Fibroblast of mammary gland (primary cell): ENCODE measurements at regions not wholly inside any gene's neighbourhood (a gene's known extent, or its start where the extent isn't known, plus 50 kb on each side); places are given as distances from the start of the nearest gene placed in this dataset.

Source experiments
- DNase-seq: peaks from one replicate; pipeline ENCODE4 v3.0.0-alpha.2; 2010; ENCODE audit warnings: low read depth
- H3K4me3 ChIP-seq: 2 replicates; pipeline ENCODE4 v1.5.1; 2011; ENCODE audit warnings: low read depth, mild to moderate bottlenecking, low read length, moderate library complexity; ENCODE audit not compliant: control insufficient read depth
- TF ChIP-seq, protein P1 (sequence below): conservative IDR thresholded peaks from 2 replicates; pipeline ENCODE4 v1.5.1; 2011; ENCODE audit warnings: low read depth, low read length, inconsistent platforms; ENCODE audit not compliant: control insufficient read depth, insufficient read depth

DNA sequence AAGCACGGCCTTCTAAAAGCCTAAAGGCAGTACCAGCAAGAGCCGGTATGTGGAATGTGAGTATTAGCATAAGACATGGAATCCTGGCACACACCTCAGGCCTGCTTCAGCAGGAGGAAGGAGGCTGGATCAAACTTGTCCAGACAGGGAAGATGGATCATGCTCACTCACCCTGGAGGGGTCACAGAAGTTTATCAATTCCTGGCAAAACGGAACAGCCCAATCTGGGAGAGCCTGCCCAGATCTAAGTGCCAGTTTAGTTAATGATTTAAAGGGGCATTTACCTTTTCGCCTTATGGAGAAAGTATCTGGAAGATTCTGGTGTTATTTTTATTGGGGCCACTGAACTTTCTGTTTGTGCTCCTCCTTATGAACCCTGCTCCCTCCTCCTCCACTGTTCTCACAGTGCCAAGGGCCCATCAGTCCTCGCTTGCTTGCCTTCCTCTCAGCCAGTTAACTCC, 58.3 kb upstream of the NFE2L2 start:
- TF ChIP-seq, protein P1, sequence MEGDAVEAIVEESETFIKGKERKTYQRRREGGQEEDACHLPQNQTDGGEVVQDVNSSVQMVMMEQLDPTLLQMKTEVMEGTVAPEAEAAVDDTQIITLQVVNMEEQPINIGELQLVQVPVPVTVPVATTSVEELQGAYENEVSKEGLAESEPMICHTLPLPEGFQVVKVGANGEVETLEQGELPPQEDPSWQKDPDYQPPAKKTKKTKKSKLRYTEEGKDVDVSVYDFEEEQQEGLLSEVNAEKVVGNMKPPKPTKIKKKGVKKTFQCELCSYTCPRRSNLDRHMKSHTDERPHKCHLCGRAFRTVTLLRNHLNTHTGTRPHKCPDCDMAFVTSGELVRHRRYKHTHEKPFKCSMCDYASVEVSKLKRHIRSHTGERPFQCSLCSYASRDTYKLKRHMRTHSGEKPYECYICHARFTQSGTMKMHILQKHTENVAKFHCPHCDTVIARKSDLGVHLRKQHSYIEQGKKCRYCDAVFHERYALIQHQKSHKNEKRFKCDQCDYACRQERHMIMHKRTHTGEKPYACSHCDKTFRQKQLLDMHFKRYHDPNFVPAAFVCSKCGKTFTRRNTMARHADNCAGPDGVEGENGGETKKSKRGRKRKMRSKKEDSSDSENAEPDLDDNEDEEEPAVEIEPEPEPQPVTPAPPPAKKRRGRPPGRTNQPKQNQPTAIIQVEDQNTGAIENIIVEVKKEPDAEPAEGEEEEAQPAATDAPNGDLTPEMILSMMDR = no peak
- H3K4me3 ChIP-seq = no peak overlapping the region
- no peak for DNase-seq

DNA sequence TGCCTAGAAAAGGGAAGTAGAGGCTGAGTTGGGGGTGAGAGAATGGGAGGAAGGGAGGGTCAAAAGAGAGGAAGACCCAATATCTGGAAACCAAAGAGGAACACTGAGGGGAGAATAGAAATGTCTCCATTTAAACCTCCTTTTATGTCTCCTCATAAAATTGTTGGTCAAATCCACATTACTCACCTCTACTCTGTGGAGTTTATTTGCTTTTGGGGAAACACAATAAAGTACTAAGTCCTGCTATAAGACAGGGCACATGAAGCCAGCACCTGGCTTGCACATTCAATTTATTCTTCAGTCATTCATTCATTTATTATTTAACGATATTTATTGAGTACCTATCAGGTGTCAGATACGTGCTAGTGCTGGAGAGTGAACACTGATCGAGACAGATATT, 60.3 kb upstream of the NFE2L2 start:
- H3K4me3 ChIP-seq = no peak overlapping the region
- TF ChIP-seq, protein P1 = no peak
- no peak for DNase-seq

DNA sequence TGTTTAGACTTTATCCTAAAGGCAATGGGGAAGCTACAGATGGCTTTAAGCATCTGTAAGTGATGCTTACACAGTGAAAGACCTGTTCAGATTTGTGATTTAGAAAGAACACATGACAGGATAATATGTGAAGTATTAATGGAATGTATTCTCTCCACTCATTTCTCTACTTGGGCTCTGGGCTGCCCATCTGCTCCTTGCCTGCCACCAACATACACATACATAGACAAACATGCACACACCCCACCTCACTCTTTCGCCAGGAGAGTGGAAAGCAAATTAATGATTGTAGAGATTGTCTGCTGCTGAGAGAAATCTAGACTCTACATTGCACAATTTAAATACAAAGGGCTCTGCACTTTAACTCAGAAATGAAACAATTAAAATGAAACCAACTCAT, 61.0 kb upstream of the NFE2L2 start:
- H3K4me3 ChIP-seq = no peak overlapping the region
- TF ChIP-seq, protein P1 = no peak

DNA sequence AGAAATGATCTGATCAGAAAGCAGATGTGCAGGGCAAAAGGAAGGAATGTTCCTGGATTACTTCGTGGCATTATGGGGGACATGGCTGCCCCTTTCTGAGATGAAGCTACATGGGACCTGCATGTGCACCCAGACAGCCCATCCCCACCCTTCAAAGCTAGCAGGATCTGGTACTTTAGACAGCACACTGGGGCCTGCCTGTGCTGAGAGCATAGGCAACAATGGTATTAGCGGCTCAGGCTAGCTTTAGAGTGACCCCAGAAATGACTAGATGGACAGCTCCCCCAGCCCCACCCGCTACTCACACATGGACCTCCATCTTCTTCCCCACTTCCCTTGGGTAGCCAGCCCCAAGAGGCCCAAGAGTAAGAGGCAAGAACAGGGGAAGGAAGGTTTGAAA, 61.5 kb upstream of the NFE2L2 start:
- TF ChIP-seq, protein P1 = no peak
- H3K4me3 ChIP-seq = no peak overlapping the region
- DNase-seq = no peak

More for the DNA sequence above, 61.0 kb upstream of the NFE2L2 start:
- no peak for DNase-seq

DNA sequence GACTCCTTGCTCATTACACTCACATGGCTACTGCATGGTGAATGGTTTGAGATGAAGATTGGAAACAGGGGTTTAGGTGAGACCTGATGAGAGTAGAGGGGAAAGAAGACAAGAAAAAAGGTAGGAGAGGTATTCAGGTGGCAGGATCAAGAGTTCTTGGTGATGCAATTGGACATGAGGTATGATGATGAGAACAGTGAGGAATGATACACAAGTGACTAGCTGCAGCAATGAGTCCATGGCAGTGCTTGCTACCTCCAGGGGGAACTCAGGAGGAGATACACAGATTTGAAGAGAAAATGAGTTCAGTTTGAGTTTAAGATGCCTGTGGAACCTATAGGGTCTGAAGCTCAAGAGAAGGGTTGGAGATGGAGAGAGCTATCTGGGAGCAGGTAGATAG, 62.1 kb upstream of the NFE2L2 start:
- TF ChIP-seq, protein P1 = no peak

DNA sequence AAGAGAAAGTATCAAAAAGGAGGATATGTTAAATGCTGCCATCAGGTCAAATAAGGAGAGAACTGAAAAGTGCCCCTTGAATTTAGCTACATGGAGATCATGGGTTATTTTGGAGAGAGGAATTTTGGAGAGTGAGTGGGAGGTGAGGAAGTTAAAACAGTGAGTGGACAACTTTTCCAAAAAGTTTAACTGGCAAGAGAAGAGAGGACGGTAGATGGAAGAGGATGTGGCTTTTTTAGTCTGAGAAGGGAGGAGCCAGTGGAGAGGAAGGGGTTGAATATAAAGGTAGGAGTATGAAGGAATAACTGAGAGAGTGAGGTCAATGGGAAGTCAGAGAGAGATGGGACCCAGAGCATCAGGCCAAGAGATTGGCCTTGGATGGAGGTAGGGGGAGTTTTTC, 62.5 kb upstream of the NFE2L2 start:
- H3K4me3 ChIP-seq = no peak overlapping the region
- TF ChIP-seq, protein P1 = no peak
- DNase-seq = no peak

More for the DNA sequence above, 62.1 kb upstream of the NFE2L2 start:
- no peak for DNase-seq
- H3K4me3 ChIP-seq = no peak overlapping the region

DNA sequence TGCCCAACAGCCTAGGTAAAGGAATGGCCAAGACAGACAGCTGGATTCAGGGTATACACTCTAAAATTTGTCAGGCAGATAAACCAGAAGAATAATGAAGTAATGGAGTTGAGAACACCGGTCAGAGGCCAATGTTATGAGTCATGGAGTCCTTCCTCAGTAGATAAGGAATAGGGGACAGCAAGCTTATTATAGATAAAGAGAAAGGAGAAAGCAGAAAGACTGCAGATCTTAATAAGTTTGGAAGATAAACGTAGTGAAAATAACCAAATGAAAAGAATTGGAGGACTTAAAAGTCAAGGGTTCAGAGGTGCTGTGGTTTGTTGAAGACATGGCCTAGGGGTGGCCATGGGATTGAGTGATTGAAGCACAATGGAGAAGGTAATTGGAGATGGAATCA, 63.5 kb upstream of the NFE2L2 start:
- TF ChIP-seq, protein P1 = no peak
- H3K4me3 ChIP-seq = no peak overlapping the region
- DNase-seq = no peak
